SK-N-SH treated with all-trans-retinoic acid at 6 μM for 48 hours (cell line): ENCODE measurements at regions not wholly inside any gene's neighbourhood (a gene's known extent, or its start where the extent isn't known, plus 50 kb on each side); places are given as distances from the start of the nearest gene placed in this dataset.
A peak's percentile ranks its signal among the peaks of the same experiment; 100 is the strongest.

ENCODE experiments used
- ATAC-seq: fragments of 200-7000 bp; cut with Tn5 transposase; 3 replicates; pipeline ENCODE4 v1.9.1; 2020; ENCODE audit warnings: mild to moderate bottlenecking, moderate library complexity
- ARNTL ChIP-seq: fragments of 450-650 bp; formaldehyde crosslinking; IDR thresholded peaks from 2 replicates; pipeline ENCODE4 v1.5.0; 2020; ENCODE audit warnings: low read depth, mild to moderate bottlenecking, moderate library complexity, borderline replicate concordance
- CREB5 ChIP-seq: fragments of 250-450 bp; sonication (Bioruptor Pico); IDR thresholded peaks from 2 replicates; pipeline ENCODE4 v1.5.1; 2020; ENCODE audit warnings: low read depth, mild to moderate bottlenecking, moderate library complexity
- CSDC2 ChIP-seq: fragments of 250-450 bp; sonication (Bioruptor Pico); IDR thresholded peaks from 2 replicates; pipeline ENCODE4 v1.5.0; 2020; ENCODE audit warnings: mild to moderate bottlenecking, moderate library complexity
- CSRNP3 ChIP-seq: fragments of 250-450 bp; sonication (Bioruptor Pico); IDR thresholded peaks from 2 replicates; pipeline ENCODE4 v1.5.1; 2021; ENCODE audit warnings: mild to moderate bottlenecking, moderate library complexity
- ESRRG ChIP-seq: fragments of 250-450 bp; sonication (Bioruptor Pico); IDR thresholded peaks from 2 replicates; pipeline ENCODE4 v1.6.1; 2021; ENCODE audit warnings: mild to moderate bottlenecking
- GLIS3 ChIP-seq: fragments of 250-450 bp; sonication (Bioruptor Pico); IDR thresholded peaks from 2 replicates; pipeline ENCODE4 v1.5.0; 2020; ENCODE audit warnings: mild to moderate bottlenecking, moderate library complexity
- ISL1 ChIP-seq: fragments of 250-450 bp; sonication (Bioruptor Pico); IDR thresholded peaks from 2 replicates; pipeline ENCODE4 v2.1.2; 2022; ENCODE audit warnings: mild to moderate bottlenecking, moderate library complexity
- OSR1 ChIP-seq: fragments of 250-450 bp; sonication (Bioruptor Pico); IDR thresholded peaks from 2 replicates; pipeline ENCODE4 v1.8.0; 2022; ENCODE audit warnings: moderate library complexity, mild to moderate bottlenecking, inconsistent platforms
- PATZ1 ChIP-seq: fragments of 250-450 bp; sonication (Bioruptor Pico); IDR thresholded peaks from 2 replicates; pipeline ENCODE4 v1.8.0; 2020; ENCODE audit warnings: mild to moderate bottlenecking, moderate library complexity, borderline replicate concordance
- POU6F1 ChIP-seq: fragments of 250-450 bp; sonication (Bioruptor Pico); IDR thresholded peaks from 2 replicates; pipeline ENCODE4 v1.8.0; 2021; ENCODE audit warnings: low read depth, mild to moderate bottlenecking, moderate library complexity, borderline replicate concordance
- RARB ChIP-seq: fragments of 250-450 bp; sonication (Bioruptor Pico); IDR thresholded peaks from 2 replicates; pipeline ENCODE4 v1.8.0; 2021; ENCODE audit warnings: mild to moderate bottlenecking, moderate library complexity
- SNAI2 ChIP-seq: fragments of 250-450 bp; sonication (Bioruptor Pico); IDR thresholded peaks from 2 replicates; pipeline ENCODE4 v1.5.0; 2020; ENCODE audit warnings: mild to moderate bottlenecking, moderate library complexity
- TOX ChIP-seq: fragments of 250-450 bp; sonication (Bioruptor Pico); IDR thresholded peaks from 2 replicates; pipeline ENCODE4 v1.8.0; 2021; ENCODE audit warnings: mild to moderate bottlenecking, moderate library complexity, borderline replicate concordance
- ZC3H10 ChIP-seq: fragments of 250-450 bp; sonication (Bioruptor Pico); IDR thresholded peaks from 2 replicates; pipeline ENCODE4 v1.5.1; 2021; ENCODE audit warnings: mild to moderate bottlenecking, moderate library complexity
- ZFP3 ChIP-seq: fragments of 250-450 bp; sonication (Bioruptor Pico); IDR thresholded peaks from 2 replicates; pipeline ENCODE4 v1.5.0; 2020; ENCODE audit warnings: mild to moderate bottlenecking, moderate library complexity
- ZNF565 ChIP-seq: fragments of 450-650 bp; formaldehyde crosslinking; conservative IDR thresholded peaks from 2 replicates; pipeline ENCODE4 v1.5.0; 2020; ENCODE audit warnings: low read depth, mild to moderate bottlenecking, moderate library complexity
- ZNF8 ChIP-seq: fragments of 450-650 bp; formaldehyde crosslinking; IDR thresholded peaks from 2 replicates; pipeline ENCODE4 v1.5.0; 2020; ENCODE audit warnings: mild to moderate bottlenecking, moderate library complexity

GRCh38 chr4:133597251-133597650 is 448.2 kb downstream of the PCDH10 start:
- TF ChIP-seq ARNTL (CRISPR knock-in tag): no peak
- TF ChIP-seq POU6F1 (CRISPR knock-in tag): no peak
- TF ChIP-seq PATZ1 (CRISPR knock-in tag): no peak
- TF ChIP-seq ZNF565 (CRISPR knock-in tag): no peak
- TF ChIP-seq CSDC2 (CRISPR knock-in tag): no peak
- no peak for TF ChIP-seq GLIS3
- no peak for TF ChIP-seq CREB5 (CRISPR knock-in tag)
- TF ChIP-seq ESRRG: no peak
- no peak for TF ChIP-seq SNAI2 (CRISPR knock-in tag)
- no peak for TF ChIP-seq CSRNP3 (CRISPR knock-in tag)
- TF ChIP-seq RARB (CRISPR knock-in tag): no peak
- TF ChIP-seq, all 23 proteins: peak for 0

GRCh38 chr4:133596459-133596858 is 447.4 kb downstream of the PCDH10 start:
- TF ChIP-seq CREB5 (CRISPR knock-in tag): no peak
- no peak for TF ChIP-seq ZC3H10 (CRISPR knock-in tag)
- TF ChIP-seq ZFP3 (CRISPR knock-in tag): no peak
- ATAC-seq: no peak

More at GRCh38 chr4:133597251-133597650, 448.2 kb downstream of the PCDH10 start:
- ATAC-seq: no peak

- ATAC-seq: no peak
- TF ChIP-seq OSR1 (CRISPR knock-in tag) (no peak), CREB5 (CRISPR knock-in tag) (no peak), SNAI2 (CRISPR knock-in tag) (no peak), ESRRG (no peak), ZC3H10 (CRISPR knock-in tag) (peak; percentile 36; the same call in 1 of the 2 replicates), ZNF8 (CRISPR knock-in tag) (no peak), ISL1 (peak; percentile 26; the same call in 1 of the 2 replicates), TOX (CRISPR knock-in tag) (peak; percentile 60; the same call in 1 of the 2 replicates), PATZ1 (CRISPR knock-in tag) (no peak)
- TF ChIP-seq, all 23 proteins: peak for 3
These were observed 445.5 kb downstream of the PCDH10 start for GRCh38 chr4:133594390-133595207.
